GM21526 (cell line): ENCODE measurements at regions not wholly inside any gene's neighbourhood (a gene's known extent, or its start where the extent isn't known, plus 50 kb on each side); places are given as distances from the start of the nearest gene placed in this dataset.

Source experiments
- ATAC-seq: cut with Tn5 transposase; IDR thresholded peaks from one replicate; pipeline ENCODE4 v1.9.1; 2021; ENCODE audit warnings: moderate library complexity; ENCODE audit not compliant: unreplicated experiment, low FRiP score

DNA sequence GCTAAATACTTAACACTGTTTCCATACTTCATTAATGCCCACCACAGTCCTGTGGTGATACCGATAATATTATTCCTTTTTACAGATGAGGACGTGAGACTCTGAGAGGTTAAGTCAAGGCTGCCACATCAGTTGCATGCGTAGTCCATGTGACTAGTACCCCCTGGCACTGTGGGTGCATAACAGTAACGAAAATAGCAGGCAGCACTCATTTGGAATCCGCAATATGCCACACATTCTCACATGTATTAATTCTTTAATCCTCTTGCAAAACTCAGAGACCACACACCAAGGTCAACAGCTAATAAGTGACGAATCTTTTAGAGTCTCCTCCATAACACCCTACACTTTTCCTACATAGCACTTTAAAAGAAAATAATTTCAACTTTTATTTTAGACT, 99.5 kb upstream of the HABP2 start:
- ATAC-seq: no peak

DNA sequence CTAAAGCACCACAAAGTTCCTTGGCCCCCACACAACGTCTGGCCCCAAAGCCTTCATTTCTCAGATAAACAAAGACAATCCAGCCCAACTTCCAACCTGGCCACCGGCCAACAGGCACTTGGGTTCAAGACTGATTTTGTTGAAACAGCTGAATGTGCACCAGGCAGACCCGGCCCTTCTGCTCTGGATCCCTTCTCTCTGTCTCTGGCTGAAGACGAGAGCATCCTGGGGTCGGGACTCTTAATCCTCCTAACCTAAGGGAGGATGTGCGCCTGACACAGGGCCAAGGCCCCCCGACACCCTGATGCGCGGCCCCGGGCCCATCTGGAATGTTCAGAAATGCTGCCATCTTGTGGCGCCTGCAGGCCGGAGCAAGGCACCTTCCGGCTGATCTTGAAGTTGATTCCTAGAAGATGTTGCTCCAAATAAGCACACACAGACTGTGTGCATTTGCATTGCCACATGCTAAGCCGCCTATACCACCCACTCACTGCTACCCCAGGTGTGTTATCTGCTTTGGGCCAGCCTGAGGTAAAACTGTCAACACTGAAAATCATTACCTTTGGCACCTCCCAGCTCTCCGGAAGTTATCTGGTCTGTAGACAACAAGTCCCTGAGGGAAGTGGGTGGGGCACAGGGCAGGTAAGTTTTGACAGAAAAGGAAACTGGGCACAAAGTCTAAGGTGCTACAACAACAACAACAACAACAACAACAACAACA, 98.4 kb upstream of the HABP2 start:
- ATAC-seq: no peak

- ATAC-seq: no peak
Measured at GRCh38 chr10:113455947-113456346, 96.9 kb upstream of the HABP2 start.

GRCh38 chr10:113456741-113457140, 96.1 kb upstream of the HABP2 start:
- no peak for ATAC-seq

GRCh38 chr10:113457408-113457807, 95.4 kb upstream of the HABP2 start:
- no peak for ATAC-seq

GRCh38 chr10:113458451-113458850, 94.4 kb upstream of the HABP2 start:
- ATAC-seq: no peak

DNA sequence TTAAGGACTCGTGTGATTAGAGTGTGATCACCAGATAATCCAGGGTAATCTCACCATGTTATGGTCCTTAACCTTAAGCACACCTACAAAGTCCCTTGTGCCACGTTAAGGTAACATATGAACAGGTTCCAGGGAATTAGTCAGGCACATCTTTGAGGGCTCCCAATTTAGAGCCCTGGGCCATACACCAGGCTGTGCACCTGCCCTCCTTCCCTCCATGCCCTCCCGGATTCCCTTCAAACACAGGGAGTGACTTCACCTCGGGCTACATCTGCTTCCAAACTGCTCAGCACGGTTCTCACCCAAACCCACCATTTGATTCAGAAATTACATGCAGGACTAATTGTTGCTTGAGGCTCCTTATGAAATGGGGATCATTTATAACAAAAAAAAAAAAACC, 93.9 kb upstream of the HABP2 start:
- ATAC-seq: no peak

DNA sequence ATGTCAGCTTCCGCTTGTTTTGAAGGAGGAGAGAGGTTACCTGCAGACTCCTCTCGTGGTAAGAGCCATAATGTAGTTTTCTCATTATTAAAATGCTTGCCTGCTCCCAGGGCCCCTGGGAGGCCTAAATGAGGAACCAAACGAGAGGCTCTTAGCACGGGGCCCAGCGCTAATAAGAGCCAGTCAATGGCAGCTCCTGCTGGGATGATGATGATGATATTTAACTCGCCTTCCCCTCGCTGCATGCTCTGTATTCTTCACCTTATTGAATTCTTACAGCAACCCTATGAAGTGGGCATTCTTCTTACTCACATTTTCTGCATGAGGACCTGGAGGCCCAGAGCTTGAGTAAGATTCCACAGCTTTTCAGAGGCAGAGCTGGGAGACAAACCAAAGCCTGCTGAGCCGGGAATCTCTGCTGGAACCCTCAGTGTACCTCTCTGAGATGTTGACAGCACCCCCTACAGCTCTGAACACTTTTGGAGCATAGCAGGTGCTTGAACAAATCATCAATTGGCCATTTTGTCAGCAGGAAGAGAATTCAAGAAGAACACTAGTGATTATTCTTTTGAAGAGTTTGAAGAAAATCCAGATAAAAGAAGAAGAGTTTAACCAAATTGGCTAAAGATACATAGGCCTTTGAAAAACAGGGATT, 93.1 kb upstream of the HABP2 start:
- ATAC-seq: no peak

GRCh38 chr10:113463083-113463482, 89.8 kb upstream of the HABP2 start:
- ATAC-seq: no peak

GRCh38 chr10:113463777-113464176, 89.1 kb upstream of the HABP2 start:
- no peak for ATAC-seq

GRCh38 chr10:113469796-113470195, 83.1 kb upstream of the HABP2 start:
- ATAC-seq: no peak

DNA sequence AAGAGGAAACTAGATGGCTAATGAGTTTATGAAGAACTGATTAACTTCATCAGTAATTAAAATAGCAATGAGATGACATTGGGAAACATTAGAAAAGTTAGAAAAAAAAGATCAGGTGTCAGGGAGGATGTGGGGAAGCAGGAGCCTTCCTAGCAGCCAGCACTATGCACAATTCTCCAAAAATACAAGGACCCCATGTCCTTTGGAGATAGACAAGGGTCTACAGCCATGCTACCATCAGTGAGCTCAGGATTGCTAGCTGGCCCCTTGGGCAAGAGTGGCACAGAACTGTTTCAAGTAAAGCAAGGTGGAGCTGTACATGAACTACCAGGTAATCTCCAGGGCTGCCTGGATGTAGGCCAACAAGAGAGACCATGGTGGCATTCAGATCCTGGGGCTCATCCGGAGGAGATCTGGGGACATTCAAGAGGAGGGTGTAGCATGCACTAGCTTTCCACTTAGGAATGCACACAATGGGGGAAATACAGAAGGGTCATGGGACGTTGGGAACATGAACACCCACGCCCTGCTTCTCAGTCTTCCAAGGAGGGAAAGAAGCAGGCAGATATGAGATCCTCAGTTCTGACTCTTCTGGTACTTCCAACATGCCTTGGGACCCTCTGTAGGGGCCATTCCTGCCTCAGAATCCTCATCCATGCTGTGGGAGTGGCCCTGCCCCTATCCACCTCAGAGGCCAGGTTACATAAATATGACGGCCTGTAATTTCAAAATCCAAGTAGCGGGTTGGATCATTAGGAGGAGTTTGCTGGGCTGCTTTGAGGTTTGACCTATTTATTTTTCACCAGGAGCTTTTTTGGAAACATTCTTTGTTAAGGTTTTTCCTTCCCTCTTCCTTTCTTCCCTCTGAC, 82.2 kb upstream of the HABP2 start:
- no peak for ATAC-seq

GRCh38 chr10:113471241-113471996, 81.4 kb upstream of the HABP2 start:
- ATAC-seq: no peak

DNA sequence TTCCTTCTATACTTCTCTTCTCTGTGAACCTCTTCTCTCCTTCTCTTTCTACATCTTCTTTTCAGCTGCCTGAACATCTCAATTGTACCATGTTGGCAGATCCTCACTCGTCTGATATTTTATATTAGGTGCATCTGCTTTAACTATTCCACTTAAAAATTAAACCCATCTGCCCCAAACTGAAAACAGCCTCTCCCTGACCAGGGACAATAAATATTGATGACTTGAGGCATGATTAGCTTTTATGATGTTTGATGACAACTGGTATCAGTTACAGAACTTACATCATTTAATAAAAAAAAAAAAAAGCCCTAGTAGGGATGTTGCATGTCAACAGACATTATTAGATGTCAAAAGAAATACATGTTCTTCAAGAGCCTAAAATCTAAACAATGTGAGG, 79.8 kb upstream of the HABP2 start:
- ATAC-seq: no peak

DNA sequence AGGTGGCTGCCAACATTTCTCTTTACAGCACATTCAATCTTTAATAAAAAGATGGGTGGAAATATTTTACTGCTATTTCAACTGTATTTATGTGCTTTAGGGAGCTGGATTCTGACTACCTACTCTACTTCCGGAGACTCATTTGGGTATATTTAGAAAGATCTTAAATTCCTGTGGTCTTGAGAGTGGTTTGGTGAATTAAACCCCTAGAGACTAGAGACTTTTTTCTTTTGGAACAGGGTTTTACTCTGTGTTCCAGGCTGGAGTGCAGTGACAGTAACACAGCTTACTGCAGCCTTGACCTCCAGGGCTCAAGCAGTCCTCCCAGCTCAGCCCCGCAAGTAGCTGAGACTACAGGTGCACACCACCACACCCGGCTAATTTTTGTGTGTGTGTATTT, 79.0 kb upstream of the HABP2 start:
- no peak for ATAC-seq

DNA sequence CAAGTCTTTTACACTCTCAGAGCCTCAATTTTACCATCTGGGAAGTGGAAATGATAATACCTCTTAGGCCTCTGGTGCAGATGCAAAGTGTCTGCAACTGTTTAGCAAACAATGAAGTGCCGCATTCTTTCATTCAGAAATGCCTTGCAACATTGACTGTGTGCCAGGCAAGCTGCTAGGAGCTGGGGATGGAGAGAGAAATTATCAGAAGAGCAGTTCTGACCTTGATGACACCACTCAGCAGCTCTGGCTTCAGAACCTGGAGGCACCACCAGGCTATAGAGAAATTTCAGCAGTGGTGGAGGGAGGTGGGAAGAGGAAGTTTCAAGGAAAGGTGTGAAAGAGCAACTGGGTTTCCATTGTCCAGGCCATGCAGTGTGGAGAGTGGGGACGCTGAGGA, 78.1 kb upstream of the HABP2 start:
- no peak for ATAC-seq

DNA sequence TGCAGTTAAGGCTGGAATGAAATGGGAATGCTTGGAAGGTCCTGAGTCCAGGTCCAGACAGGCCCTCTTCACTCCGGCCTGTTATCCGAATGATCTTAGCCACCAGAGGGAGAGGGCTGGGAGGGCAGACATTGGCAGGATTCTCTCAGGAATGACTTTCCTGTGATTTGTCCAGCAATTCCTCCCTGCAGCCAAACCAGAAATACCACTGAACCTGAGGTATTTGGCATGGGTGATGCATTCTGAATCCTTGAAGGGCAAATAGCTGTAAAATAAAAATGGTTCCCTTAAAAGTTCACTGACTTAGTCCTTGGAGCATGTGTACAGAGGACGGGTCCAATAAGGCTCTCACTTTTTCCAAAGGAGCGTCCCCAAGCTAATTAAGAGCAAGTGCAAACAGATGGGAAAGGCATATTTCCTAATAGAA, 77.5 kb upstream of the HABP2 start:
- ATAC-seq: no peak

DNA sequence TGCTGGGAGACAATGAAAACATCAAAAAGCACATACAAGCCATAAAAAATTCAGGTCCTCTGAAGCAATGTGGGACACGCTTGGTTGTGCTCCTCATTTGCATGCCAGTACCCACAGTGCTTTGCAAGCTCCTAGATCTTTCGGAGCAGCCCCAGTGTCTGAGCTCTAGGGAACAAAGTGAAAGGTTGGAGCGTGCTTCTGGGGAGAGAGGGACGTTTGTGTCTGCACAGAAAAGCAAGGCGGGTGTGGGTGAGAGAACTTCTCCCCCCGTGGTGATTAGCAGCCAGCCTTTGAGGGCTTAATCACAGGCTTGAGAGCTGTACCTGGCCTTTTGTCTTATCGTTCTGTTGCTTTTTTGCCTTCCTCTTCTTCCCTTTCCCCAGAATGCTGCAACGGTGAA, 76.7 kb upstream of the HABP2 start:
- ATAC-seq: no peak

- no peak for ATAC-seq
Measured at GRCh38 chr10:113476673-113477072, 76.2 kb upstream of the HABP2 start.

DNA sequence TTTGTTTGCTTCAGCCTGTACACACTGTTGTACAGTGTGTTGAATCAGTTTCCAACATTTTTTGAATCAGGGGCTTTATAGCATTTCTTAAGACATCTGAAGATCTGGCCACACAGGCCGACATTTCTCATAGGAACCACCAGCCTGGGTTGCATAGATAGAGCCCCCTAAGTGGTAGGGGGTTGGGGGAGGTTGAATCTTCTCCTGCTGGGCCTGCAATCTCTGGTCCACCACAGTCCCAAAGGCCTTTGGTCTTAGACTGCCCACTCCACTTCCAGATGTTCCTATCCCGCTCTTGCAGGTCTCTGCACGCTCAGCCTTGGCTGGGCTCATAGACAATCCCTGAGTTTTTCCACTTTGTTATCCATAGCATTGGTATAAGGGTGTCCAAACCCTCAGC, 75.4 kb upstream of the HABP2 start:
- no peak for ATAC-seq
